K562 (cell line): ENCODE measurements at regions not wholly inside any gene's neighbourhood (a gene's known extent, or its start where the extent isn't known, plus 50 kb on each side); places are given as distances from the start of the nearest gene placed in this dataset.

ENCODE experiments used
- ATAC-seq: fragments of 200-7000 bp; cut with Tn5 transposase; 3 replicates; pipeline ENCODE4 v1.9.1; 2020; ENCODE audit warnings: moderate library complexity
- BruUV-seq: library from RNA; stranded (reverse); fragments of 400-500 nt; replicated peaks from 2 replicates; lab custom pipeline; 2021; lab: Mats Ljungman, UMichigan
- CTCF ChIA-PET: fragments of 300-600 bp; formaldehyde crosslinking; extraction: SDS; loops from one replicate; lab custom pipeline; 2021; ENCODE audit warnings: low intra/inter-chr PET ratio; lab: Yijun Ruan, JAX
- POLR2A ChIA-PET: fragments of 300-600, 350-650 bp; sonication (Branson Sonifier 250); formaldehyde crosslinking; extraction: SDS; loops from one replicate; lab custom pipeline; 2021; ENCODE audit warnings: antibody characterized with exemption, inconsistent platforms; lab: Yijun Ruan, JAX
- DNase-seq, 4 experiments: peaks; one replicate each; pipeline versions ENCODE4 v3.0.0 to v3.0.0-alpha.2; 2011 to 2018; ENCODE audit warnings: low spot score in 3 of 4, mixed read lengths in 3 of 4; ENCODE audit errors: extremely low read depth in 1 of 4
- FAIRE-seq: peaks from 2 replicates; lab custom pipeline; 2011; peaks lifted over from hg19 to GRCh38; lab: Jason Lieb, UNC
- H2AFZ ChIP-seq: 2 replicates; pipeline ENCODE4 v1.6.0; 2011; ENCODE audit warnings: low read depth, low read length, control low read depth, inconsistent platforms
- H3K27ac ChIP-seq: fragments of 200-600 bp; 3 replicates; pipeline ENCODE4 v1.8.0; 2011; ENCODE audit warnings: low read depth, mild to moderate bottlenecking, control low read depth, inconsistent platforms, low read length, moderate library complexity, mixed read lengths; ENCODE audit errors: extremely low read depth
- H3K27me3 ChIP-seq, 2 experiments: fragments of 300-600 bp in 1 of 2; 2 replicates in 1 of 2; 3 replicates in 1 of 2; pipeline versions ENCODE4 v1.6.0 to v1.8.0; 2011; ENCODE audit warnings: inconsistent platforms in 2 of 2, low read length in 2 of 2, mild to moderate bottlenecking in 1 of 2, mixed read lengths in 1 of 2, moderate library complexity in 1 of 2; ENCODE audit not compliant: control insufficient read depth in 2 of 2, insufficient read depth in 2 of 2
- H3K36me3 ChIP-seq: fragments of 300-600 bp; 3 replicates; pipeline ENCODE4 v1.8.0; 2011; ENCODE audit warnings: mild to moderate bottlenecking, low read length, inconsistent platforms; ENCODE audit not compliant: control insufficient read depth, insufficient read depth
- H3K4me1 ChIP-seq, 2 experiments: fragments of 200-600 bp in 1 of 2; replicated peaks in 1 of 2; 2 replicates in 1 of 2; 3 replicates in 1 of 2; pipeline versions ENCODE4 v1.5.1 to v1.8.0; 2011; ENCODE audit warnings: inconsistent platforms in 2 of 2, low read length in 2 of 2, mild to moderate bottlenecking in 1 of 2, mixed read lengths in 1 of 2, moderate library complexity in 1 of 2; ENCODE audit not compliant: control insufficient read depth in 2 of 2, insufficient read depth in 2 of 2
- H3K4me2 ChIP-seq: 2 replicates; pipeline ENCODE4 v1.6.1; 2011; ENCODE audit warnings: low read length, control low read depth, inconsistent platforms, mixed read lengths; ENCODE audit not compliant: insufficient read depth
- H3K4me3 ChIP-seq: fragments of 200-600 bp; sonication (generic), shearing (Covaris generic); 2 replicates; pipeline ENCODE4 v1.5.1; 2016; ENCODE audit warnings: control low read depth, inconsistent platforms
- H3K79me2 ChIP-seq: fragments of 200-600 bp; 3 replicates; pipeline ENCODE4 v1.8.0; 2011; ENCODE audit warnings: low read length, inconsistent platforms; ENCODE audit not compliant: control insufficient read depth, insufficient read depth
- H3K9ac ChIP-seq, 2 experiments: 2 replicates each; pipeline versions ENCODE4 v1.6.0 to v1.6.1; 2011; ENCODE audit warnings: low read depth in 2 of 2, low read length in 2 of 2, control low read depth in 1 of 2, inconsistent platforms in 1 of 2, mild to moderate bottlenecking in 1 of 2, mixed read lengths in 1 of 2; ENCODE audit not compliant: insufficient read depth in 1 of 2
- H3K9me1 ChIP-seq: one replicate; pipeline ENCODE4 v1.6.0; 2011; ENCODE audit warnings: inconsistent platforms, mild to moderate bottlenecking, low read length, moderate library complexity; ENCODE audit not compliant: control insufficient read depth, insufficient read depth
- H3K9me3 ChIP-seq: replicated peaks from 2 replicates; pipeline ENCODE4 v1.5.1; 2011; ENCODE audit warnings: low read depth, low read length, inconsistent platforms; ENCODE audit not compliant: control insufficient read depth, insufficient read depth
- H4K20me1 ChIP-seq: replicated peaks from 2 replicates; pipeline ENCODE4 v1.6.1; 2011; ENCODE audit warnings: low read length, inconsistent platforms, mixed read lengths; ENCODE audit not compliant: control insufficient read depth, insufficient read depth
- CTCF ChIP-seq, 3 experiments: IDR thresholded peaks in 2 of 3; conservative IDR thresholded peaks in 1 of 3; 2 replicates each; pipeline ENCODE4 v1.5.1; 2011 to 2012; ENCODE audit warnings: low read length in 3 of 3, mild to moderate bottlenecking in 3 of 3, control low read depth in 2 of 3, improper control_type of control experiment in 1 of 3, inconsistent platforms in 1 of 3, low read depth in 1 of 3, mixed read lengths in 1 of 3, moderate library complexity in 1 of 3; ENCODE audit not compliant: insufficient read depth in 2 of 3
- PKNOX1 ChIP-seq: fragments of 450-650 bp; IDR thresholded peaks from 2 replicates; pipeline ENCODE4 v1.6.1; 2016
- SMARCB1 ChIP-seq: IDR thresholded peaks from 2 replicates; pipeline ENCODE4 v1.6.1; 2011; ENCODE audit warnings: improper control_type of control experiment, low read depth; ENCODE audit not compliant: insufficient read length
- ZBTB17 ChIP-seq: fragments of 450-650 bp; formaldehyde crosslinking; IDR thresholded peaks from 2 replicates; pipeline ENCODE4 v1.4.0; 2020; ENCODE audit warnings: mild to moderate bottlenecking
- WGBS: fragments of 100-300 bp; shearing (Covaris generic); methylation state at CpG from one replicate; pipeline ENCODE4 v1.1.6; 2016; ENCODE audit warnings: low coverage, mixed read lengths; ENCODE audit not compliant: insufficient coverage; ENCODE audit errors: missing lambda C conversion rate; 5-methylcytosine and 5-hydroxymethylcytosine counted together
- in situ Hi-C: fragments of 300-500 bp; cut with MboI; formaldehyde crosslinking; loops from 4 replicates; pipeline ENCODE4 v1.15.0; 2018; ENCODE audit warnings: inconsistent platforms, mixed read lengths
- intact Hi-C: fragments of 100-400 bp; cut with micrococcal nuclease; formaldehyde crosslinking; loops from 2 replicates; pipeline ENCODE4 v1.14.2; 2022

- no peak overlapping the region for H2AFZ ChIP-seq
- WGBS, result 0% methylated on average over 1 of the region's 1 CpG
- H3K27me3 ChIP-seq, result no peaks in the 10 kb centered on the region
- no peak overlapping the region for H3K9ac ChIP-seq
- no peak overlapping the region for H3K4me3 ChIP-seq
- no TSS peak for BruUV-seq
- no peaks in the 10 kb centered on the region for H3K36me3 ChIP-seq
- DNase-seq, result no peak
- no peaks in the 10 kb centered on the region for H4K20me1 ChIP-seq
- H3K27ac ChIP-seq, result no peak overlapping the region
- TF ChIP-seq ZBTB17 (CRISPR knock-in tag), result no peak
- no peak for TF ChIP-seq PKNOX1
- TF ChIP-seq CTCF (IDR thresholded peaks at IDR 0.05 in 2 of 3, conservative IDR thresholded peaks at IDR 0.05 in 1 of 3; ENCODE audit: insufficient read depth in 2 of 3, low read depth in 1 of 3, low read length in 3 of 3), result no peak
- no peak for TF ChIP-seq SMARCB1
- TF ChIP-seq, all 486 proteins: peak for 0
- in situ Hi-C loops, result no loop called here
- CTCF ChIA-PET, result no interaction called here
- no peak overlapping the region for H3K4me2 ChIP-seq
- H3K9me1 ChIP-seq, result no peaks in the 10 kb centered on the region
- no peaks in the 10 kb centered on the region for H3K79me2 ChIP-seq
- no peaks in the 10 kb centered on the region for H3K9me3 ChIP-seq
- POLR2A ChIA-PET, result no interaction called here
- intact Hi-C loops, result no loop called here
- ATAC-seq (no peak), FAIRE-seq (no peak)
- H3K4me1 ChIP-seq, result no peaks in the 10 kb centered on the region
Measured at GRCh38 chr3:153617463-153617862, 455.4 kb downstream of the RAP2B start.
